GM12864 (cell line): ENCODE measurements at regions not wholly inside any gene's neighbourhood (a gene's known extent, or its start where the extent isn't known, plus 50 kb on each side); places are given as distances from the start of the nearest gene placed in this dataset.

Experiments
- DNase-seq: peaks from one replicate; pipeline ENCODE4 v3.0.0-alpha.2; 2011; ENCODE audit warnings: low read depth
- H3K4me3 ChIP-seq: 2 replicates; pipeline ENCODE4 v1.5.1; 2011; ENCODE audit warnings: mild to moderate bottlenecking, low read depth, low read length, control low read depth
- CTCF ChIP-seq: IDR thresholded peaks from 2 replicates; pipeline ENCODE4 v1.5.1; 2011; ENCODE audit warnings: low read depth, mild to moderate bottlenecking, moderate library complexity, low read length, control low read depth, inconsistent platforms; ENCODE audit errors: missing control alignments

- peak overlapping the region; percentile 2; the same call in 1 of the 2 replicates for H3K4me3 ChIP-seq
- no peak for TF ChIP-seq CTCF
- DNase-seq, result no peak
These were observed 119.8 kb upstream of the SLC25A33 start for GRCh38 chr1:9419369-9420041.

- H3K4me3 ChIP-seq, result no peak overlapping the region; the same call in 1 of the 2 replicates
- no peak for TF ChIP-seq CTCF
- no peak for DNase-seq
These were observed 118.3 kb upstream of the SLC25A33 start for GRCh38 chr1:9420835-9421532.

GRCh38 chr1:9421533-9421873 lies 117.8 kb upstream of the SLC25A33 start:
- H3K4me3 ChIP-seq, result no peak overlapping the region
- no peak for DNase-seq

GRCh38 chr1:9422321-9422720 lies 116.9 kb upstream of the SLC25A33 start:
- no peak overlapping the region for H3K4me3 ChIP-seq
- no peak for DNase-seq
- TF ChIP-seq CTCF, result no peak

More at GRCh38 chr1:9421533-9421873, 117.8 kb upstream of the SLC25A33 start:
- TF ChIP-seq CTCF, result no peak

GRCh38 chr1:9422911-9423505 lies 116.3 kb upstream of the SLC25A33 start:
- no peak for TF ChIP-seq CTCF
- DNase-seq, result no peak
- no peak overlapping the region for H3K4me3 ChIP-seq

- H3K4me3 ChIP-seq, result no peak overlapping the region
- no peak for TF ChIP-seq CTCF
- no peak for DNase-seq
These were observed 115.0 kb upstream of the SLC25A33 start for GRCh38 chr1:9424261-9424660.
